NCI-H69 (cell line): ENCODE measurements at regions not wholly inside any gene's neighbourhood (a gene's known extent, or its start where the extent isn't known, plus 50 kb on each side); places are given as distances from the start of the nearest gene placed in this dataset.
A peak's percentile ranks its signal among the peaks of the same experiment; 100 is the strongest.
"Not testable (repeated sequence)": the region's sequence is repeated elsewhere in the genome, so short reads cannot be mapped to it uniquely, and the experiment has no call there.

ENCODE experiments used
- DNase-seq: peaks from one replicate; lab custom pipeline; 2025; lab: John Stamatoyannopoulos, UW

GRCh38 chr12:11539156-11539555 is 110.3 kb upstream of the ETV6 start:
- no peak for DNase-seq

- no peak for DNase-seq
Observed at GRCh38 chr12:11540156-11540555, 109.3 kb upstream of the ETV6 start.

DNA sequence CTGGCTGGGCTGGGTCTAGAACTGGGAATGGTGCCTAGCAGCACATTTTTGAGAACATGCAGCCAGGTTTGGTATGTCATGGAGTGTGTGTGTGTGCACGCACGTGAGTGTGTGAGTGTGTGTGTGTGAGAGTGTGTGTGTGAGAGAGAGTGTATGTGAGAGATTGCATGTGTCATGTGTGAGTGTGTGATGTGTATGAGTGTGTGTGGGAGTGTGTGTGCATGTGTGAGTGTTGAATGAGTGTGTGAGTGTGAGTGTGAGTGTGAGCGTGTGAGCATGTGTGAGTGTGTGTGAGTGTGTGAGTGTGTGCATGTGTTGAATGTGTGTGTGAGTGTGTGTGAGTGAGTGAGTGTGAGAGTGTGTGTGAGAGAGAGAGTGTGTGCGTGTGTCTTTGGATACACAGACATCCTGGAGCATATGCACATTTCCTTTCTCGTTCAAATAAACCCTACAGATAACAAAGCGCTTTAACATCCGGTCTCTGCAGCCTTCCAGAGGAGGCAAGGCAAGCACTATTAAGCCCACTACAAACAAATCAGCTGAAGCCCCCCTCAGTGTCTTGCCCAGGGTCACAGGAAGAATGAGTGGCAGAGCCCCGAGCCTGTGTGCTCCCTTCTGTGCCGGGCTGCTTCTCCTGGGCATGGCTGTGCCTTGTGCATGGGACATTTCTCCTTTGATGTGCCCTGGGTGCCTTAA is 108.7 kb upstream of the ETV6 start:
- no peak for DNase-seq

- DNase-seq, result no peak
Observed at GRCh38 chr12:11542599-11542998, 106.9 kb upstream of the ETV6 start.

DNA sequence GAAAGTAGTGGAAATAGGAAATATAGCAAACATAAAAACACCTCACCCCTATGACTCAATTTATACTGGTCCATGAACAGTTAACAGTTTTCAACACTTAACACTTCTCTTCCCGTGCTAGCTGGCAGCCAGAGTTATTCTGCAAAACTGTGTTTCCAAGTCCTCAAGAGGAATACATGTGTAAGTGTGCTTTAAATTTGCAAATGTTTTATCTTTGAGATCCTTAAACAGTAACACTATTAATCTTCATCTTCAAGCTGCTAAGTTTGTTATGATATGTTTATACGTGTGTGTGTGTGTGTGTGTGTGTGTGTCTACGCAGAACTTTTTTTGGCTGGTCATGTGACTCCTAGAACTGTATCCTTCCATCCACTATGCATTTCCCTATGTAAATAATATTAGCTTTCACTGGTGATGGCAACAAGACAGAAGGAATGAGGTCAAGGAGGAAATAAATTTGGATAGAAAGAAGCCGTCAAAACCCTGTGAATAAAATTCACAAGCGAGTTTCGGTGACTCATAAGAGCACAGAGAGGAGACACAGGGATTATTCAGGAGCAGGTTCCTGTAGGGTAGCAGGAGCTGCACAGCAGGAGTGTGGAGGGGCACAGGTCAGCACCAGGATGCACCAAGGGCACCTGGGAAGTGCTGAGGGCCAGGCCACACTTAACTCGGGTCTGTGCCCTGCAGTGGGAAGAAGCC is 105.9 kb upstream of the ETV6 start:
- DNase-seq, result no peak

DNA sequence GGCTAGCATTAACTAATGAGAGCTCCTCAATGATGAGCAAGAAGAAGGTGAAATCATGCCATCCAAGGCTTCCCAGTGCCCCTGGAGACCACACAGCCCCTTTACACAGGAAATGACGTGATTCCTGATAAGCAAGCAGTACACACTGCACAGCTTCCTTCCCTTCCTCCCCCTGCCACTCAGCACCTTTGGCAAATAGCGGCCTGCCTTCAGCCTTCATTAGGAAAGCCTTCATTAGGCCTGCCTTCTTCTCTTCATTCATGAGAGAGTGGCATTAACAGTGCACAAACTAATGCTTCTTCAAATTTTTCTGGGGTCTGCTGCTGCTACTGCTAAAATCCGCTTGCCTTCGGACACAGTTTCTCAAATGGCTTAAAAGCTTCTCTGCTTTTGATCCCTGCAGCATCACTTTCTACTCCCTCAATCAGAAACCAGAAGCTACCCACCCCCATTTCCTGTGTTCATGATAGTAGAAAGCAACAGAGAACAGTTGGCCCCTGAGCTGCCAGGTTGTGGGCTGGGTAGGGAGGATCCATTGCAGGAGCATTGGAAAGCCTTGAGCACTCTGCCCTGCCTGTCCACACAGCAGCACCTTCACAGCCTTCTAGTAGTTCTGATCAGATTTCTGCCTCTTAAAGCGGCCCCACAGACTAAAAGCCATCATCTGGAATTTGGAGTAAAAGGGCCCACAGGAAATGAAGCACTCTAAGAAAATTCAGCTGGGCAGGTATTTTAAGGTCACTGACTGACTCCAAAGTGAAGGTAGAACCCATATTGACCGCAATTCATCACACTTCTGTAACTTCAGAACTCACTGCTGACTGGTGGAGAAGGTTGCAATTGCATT is 103.8 kb upstream of the ETV6 start:
- DNase-seq, result no peak

DNA sequence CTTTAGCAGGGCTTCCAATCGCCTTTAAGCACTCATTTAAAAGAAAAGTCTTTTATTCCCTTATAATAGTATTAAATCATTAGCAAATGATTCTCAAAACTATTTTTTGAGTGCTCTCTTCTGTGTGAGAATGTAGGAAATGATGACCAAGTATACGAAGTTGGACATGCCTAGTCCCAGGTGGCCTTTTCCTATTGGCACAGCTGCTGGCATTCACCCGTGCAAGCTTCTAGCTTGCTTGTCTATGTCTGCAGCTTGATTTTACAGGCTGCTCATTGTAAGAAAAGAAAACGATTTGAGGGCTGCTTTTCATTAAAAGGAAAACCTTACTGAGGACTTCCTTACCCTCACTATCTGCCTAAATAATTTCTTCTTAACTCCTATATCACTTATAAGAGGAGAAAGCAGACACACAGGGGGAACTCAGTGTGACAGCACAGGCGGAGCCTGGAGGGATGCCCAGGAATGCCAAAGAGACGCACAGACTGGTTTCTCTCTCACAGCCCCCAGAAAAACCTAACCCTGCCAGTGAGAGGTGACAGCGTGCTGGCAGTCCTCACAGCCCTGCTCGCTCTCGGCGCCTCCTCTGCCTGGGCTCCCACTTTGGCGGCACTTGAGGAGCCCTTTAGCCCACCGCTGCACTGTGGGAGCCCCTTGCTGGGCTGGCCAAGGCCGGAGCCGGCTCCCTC is 102.7 kb upstream of the ETV6 start:
- DNase-seq, result peak; percentile 5

GRCh38 chr12:11547271-11547646 is 102.2 kb upstream of the ETV6 start:
- DNase-seq, result not testable (repeated sequence)

GRCh38 chr12:11549119-11549518 is 100.4 kb upstream of the ETV6 start:
- DNase-seq, result no peak

- peak; percentile 54 for DNase-seq
Observed at GRCh38 chr12:11553871-11554533, 95.5 kb upstream of the ETV6 start.

- no peak for DNase-seq
Observed at GRCh38 chr12:11555195-11555594, 94.3 kb upstream of the ETV6 start.

- peak; percentile 6 for DNase-seq
Observed at GRCh38 chr12:11555743-11556625, 93.5 kb upstream of the ETV6 start.

DNA sequence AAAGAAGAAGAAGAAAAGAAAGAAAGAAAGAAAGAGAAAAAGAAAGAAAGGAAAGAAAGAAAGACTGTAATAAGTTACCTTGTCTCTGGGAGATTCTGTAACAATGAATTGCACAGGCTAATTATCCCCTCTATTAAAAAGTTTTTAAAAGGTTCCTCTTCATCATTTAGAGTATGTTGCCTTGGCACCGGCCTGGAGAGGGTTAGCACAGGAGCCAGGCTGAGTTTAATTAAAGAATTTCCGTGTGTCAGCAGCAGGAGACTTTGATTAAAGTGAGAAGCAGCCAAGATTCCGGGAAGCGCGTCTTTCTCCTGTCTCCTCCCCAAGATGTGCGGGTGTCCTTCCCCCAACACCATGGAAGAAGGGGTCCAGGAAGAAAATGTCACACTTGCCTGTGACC is 92.8 kb upstream of the ETV6 start:
- DNase-seq, result no peak

GRCh38 chr12:11559626-11560340 is 89.7 kb upstream of the ETV6 start:
- DNase-seq, result no peak

DNA sequence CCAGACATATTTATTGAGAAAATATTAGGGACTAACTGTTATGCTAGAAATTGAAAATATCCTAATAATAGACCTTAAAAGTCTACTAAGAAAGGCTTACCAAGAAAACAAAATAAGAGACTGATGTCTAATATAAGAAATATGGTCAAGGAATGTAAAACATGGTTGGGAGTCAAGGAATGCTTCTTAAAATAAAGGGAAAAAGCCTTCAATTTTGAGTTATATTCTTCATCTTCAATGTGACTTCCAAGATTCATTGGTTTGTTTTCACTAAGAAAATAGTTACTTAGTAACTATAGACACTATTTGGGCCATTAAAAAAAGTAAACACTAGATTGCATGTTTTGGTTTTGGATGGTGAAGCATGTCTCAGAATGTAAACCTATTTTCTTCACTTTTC is 88.1 kb upstream of the ETV6 start:
- no peak for DNase-seq

GRCh38 chr12:11563785-11564739 is 85.4 kb upstream of the ETV6 start:
- no peak for DNase-seq

DNA sequence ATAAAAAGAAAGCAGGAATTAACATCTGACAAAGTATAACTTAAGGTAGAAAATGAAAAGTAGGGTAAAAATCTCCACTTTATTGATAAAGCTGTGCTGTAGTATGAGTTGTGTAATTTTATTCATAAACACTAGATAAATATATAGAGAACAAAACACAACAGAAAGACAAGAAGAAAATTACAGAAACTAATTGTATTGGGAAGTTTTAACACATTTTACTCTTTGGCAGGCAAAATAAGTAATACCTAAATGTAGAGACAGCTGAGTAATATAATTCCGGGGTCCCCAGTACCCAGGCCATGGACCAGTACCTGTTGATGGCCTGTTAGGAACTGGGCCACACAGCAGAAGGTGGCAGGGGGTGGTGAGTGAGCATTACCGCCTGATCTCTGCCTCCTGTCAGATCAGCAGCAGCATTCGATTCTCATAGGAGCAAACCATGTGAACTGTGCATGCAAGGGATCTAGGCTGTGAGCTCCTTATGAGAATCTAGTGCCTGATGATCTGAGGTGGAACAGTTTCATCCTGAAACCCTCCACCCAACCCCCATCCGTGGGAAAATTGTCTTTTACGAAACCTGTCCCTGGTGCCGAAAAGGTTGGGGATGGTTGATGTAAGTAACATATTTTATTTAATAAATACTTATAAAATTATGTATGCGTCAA is 84.4 kb upstream of the ETV6 start:
- DNase-seq, result no peak

DNA sequence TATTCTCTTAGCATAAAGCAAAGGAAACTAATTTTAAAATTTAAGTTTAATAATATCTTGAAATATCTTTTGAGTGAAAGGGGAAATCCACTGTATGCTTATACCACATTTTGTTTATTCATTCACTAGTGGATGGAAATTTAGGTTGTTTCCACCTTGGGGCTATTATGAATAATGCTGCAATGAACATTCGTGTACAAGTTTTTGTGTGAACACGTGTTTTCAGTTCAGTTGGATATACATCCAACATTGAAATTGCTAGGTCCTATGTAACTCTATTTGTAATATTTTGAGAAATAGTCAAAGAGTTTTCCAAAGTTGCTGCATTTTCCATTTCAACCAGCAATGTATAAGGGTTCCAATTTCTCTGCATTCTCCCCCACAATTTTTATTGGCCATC is 83.7 kb upstream of the ETV6 start:
- DNase-seq, result no peak
